Sigmoid colon (tissue), 6 donors: ENCODE measurements at regions not wholly inside any gene's neighbourhood (a gene's known extent, or its start where the extent isn't known, plus 50 kb on each side); places are given as distances from the start of the nearest gene placed in this dataset.

Experiments
- DNase-seq: peaks from one replicate; pipeline ENCODE4 v3.0.0-alpha.2; 2019
- H3K27ac ChIP-seq, 4 donors: fragments of 200-600 bp; sonication (generic); one replicate each; pipeline ENCODE4 v1.5.1; 2016 to 2019; ENCODE audit warnings: mild to moderate bottlenecking in 1 of 4
- H3K27me3 ChIP-seq, 3 donors: fragments of 200-600 bp; sonication (generic); one replicate each; pipeline ENCODE4 v1.5.1; 2019; ENCODE audit warnings: mild to moderate bottlenecking in 1 of 3
- H3K36me3 ChIP-seq, 4 donors: fragments of 200-600 bp; sonication (generic); one replicate each; pipeline ENCODE4 v1.5.1; 2016 to 2019
- H3K4me1 ChIP-seq, 4 donors: fragments of 200-600 bp; sonication (generic); one replicate each; pipeline ENCODE4 v1.5.1; 2017 to 2019
- H3K4me3 ChIP-seq, 4 donors: fragments of 200-600 bp; sonication (generic); one replicate each; pipeline ENCODE4 v1.5.1; 2017 to 2019; ENCODE audit warnings: mild to moderate bottlenecking in 2 of 4, moderate library complexity in 1 of 4
- H3K9me3 ChIP-seq, 4 donors: fragments of 200-600 bp in 3 of 4; sonication (generic) in 3 of 4; one replicate each; pipeline versions ENCODE4 v1.5.1 to v1.6.1; 2013 to 2019
- EP300 ChIP-seq, 4 donors: sonication (generic); formaldehyde crosslinking; IDR thresholded peaks; one replicate each; pipeline ENCODE4 v1.6.1; 2017; ENCODE audit warnings: antibody characterized with exemption in 4 of 4
- POLR2A ChIP-seq, 2 donors: fragments of 450-650 bp; IDR thresholded peaks; one replicate each; pipeline ENCODE4 v1.6.1; 2016; ENCODE audit warnings: antibody characterized with exemption in 2 of 2, mild to moderate bottlenecking in 2 of 2, moderate library complexity in 2 of 2
- POLR2AphosphoS5 ChIP-seq, 4 donors: sonication (generic); formaldehyde crosslinking; IDR thresholded peaks; one replicate each; pipeline ENCODE4 v1.6.1; 2017; ENCODE audit warnings: antibody characterized with exemption in 4 of 4
- WGBS, 2 donors: extraction: QIAGEN DNeasy Blood & Tissue Kit; methylation state at CpG; one replicate each; pipeline ENCODE4 v1.1.7; 2013; 5-methylcytosine and 5-hydroxymethylcytosine counted together
- intact Hi-C: fragments of 100-400 bp; cut with DNase I; formaldehyde crosslinking; loops from one replicate; pipeline ENCODE4 v1.15.1; 2023
- TF ChIP-seq, protein P1 (sequence below), 4 experiments: fragments of 450-650 bp in 3 of 4; fragments of 200-600 bp in 1 of 4; IDR thresholded peaks; one replicate each; pipeline ENCODE4 v1.5.1; 2016 to 2019; ENCODE audit warnings: antibody characterized with exemption in 4 of 4, mild to moderate bottlenecking in 3 of 4, moderate library complexity in 2 of 4
- donor health status: healthy with polysubstance abuse.
- donor health status: healthy.

DNA sequence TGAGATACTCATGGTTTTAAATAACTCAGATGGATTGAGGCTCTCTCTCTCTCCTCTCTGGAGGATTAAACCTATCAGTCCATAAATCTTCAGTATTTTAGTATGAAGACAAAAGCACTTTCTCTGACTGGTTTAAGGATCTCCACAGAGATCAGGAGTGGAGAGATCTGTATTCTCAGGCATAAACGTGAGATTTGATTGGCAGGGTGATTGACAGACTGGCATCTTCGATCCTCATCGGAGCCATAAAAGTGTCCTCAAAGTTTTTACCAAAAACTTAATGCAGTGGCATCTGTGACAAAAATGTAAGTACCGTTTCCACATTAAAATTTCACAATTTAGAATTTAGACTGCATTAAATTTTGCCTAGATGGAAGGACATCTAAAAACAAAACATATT is 870.1 kb downstream of the KCNJ2 start:
- no peak overlapping the region for H3K27ac ChIP-seq
- no peaks in the 10 kb centered on the region for H3K9me3 ChIP-seq
- TF ChIP-seq EP300 (IDR thresholded peaks at IDR 0.05): no peak
- H3K27me3 ChIP-seq: no peaks in the 10 kb centered on the region
- H3K4me1 ChIP-seq: no peaks in the 10 kb centered on the region
- H3K36me3 ChIP-seq: no peaks in the 10 kb centered on the region
- DNase-seq: no peak
- H3K4me3 ChIP-seq: no peak overlapping the region
- intact Hi-C loops: no loop called here
- WGBS, 2 donors: 72 to 82% methylated on average over 4 of the region's 4 CpGs

DNA sequence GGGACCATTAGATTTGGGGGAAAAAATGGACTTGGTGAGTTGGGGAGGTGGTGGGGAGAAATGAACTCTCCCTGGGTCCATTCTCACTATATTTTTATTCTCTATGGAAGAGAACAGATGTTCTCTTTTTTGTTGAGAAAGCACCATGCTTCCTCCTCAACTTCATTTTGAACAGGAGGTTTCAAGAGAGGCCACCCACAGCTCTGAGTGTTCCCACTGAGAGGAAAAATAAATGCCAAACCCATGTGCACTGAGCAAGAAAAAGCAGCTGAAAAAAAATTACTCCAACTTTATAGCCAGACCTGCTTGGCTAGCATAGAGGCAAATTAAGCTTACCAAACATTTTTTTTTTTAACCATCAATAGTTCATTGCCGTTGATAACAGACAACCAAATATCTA is 883.6 kb downstream of the KCNJ2 start:
- H3K27ac ChIP-seq: no peak overlapping the region
- peaks cover 0 to 1% (median 0%) of the 10 kb centered on the region in 4 donors for H3K9me3 ChIP-seq
- no peak overlapping the region for H3K4me3 ChIP-seq
- no peaks in the 10 kb centered on the region for H3K36me3 ChIP-seq
- H3K4me1 ChIP-seq: no peaks in the 10 kb centered on the region
- no peaks in the 10 kb centered on the region for H3K27me3 ChIP-seq
- no peak for DNase-seq
- WGBS, 2 donors: 84 to 85% methylated on average over 1 of the region's 1 CpG
- TF ChIP-seq POLR2A (IDR thresholded peaks at IDR 0.05) (no peak), POLR2AphosphoS5 (IDR thresholded peaks at IDR 0.05) (no peak), EP300 (IDR thresholded peaks at IDR 0.05) (no peak)
- TF ChIP-seq, protein P1, sequence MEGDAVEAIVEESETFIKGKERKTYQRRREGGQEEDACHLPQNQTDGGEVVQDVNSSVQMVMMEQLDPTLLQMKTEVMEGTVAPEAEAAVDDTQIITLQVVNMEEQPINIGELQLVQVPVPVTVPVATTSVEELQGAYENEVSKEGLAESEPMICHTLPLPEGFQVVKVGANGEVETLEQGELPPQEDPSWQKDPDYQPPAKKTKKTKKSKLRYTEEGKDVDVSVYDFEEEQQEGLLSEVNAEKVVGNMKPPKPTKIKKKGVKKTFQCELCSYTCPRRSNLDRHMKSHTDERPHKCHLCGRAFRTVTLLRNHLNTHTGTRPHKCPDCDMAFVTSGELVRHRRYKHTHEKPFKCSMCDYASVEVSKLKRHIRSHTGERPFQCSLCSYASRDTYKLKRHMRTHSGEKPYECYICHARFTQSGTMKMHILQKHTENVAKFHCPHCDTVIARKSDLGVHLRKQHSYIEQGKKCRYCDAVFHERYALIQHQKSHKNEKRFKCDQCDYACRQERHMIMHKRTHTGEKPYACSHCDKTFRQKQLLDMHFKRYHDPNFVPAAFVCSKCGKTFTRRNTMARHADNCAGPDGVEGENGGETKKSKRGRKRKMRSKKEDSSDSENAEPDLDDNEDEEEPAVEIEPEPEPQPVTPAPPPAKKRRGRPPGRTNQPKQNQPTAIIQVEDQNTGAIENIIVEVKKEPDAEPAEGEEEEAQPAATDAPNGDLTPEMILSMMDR (IDR thresholded peaks at IDR 0.05): no peak
- intact Hi-C loops: no loop called here

DNA sequence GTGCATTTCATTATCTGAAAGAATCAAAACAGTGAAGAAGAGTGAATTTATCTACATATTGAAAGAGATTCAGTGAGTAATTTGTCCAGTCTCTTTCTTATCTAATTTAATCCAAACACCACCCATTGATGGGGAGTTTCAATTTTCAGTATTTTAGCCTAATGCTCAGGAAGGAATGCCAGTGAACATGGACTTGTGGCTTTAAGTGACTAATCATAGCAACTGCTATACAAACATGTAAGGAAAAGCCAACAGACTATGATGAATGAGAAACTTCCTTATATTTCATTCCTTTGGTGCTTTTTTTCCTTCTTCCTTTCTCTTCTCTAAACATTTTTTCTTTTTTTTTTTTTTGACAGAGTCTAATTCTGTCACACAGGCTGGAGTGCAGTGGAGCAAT is 885.8 kb downstream of the KCNJ2 start:
- H3K4me3 ChIP-seq: no peak overlapping the region
- no peaks in the 10 kb centered on the region for H3K4me1 ChIP-seq
- intact Hi-C loops: no loop called here
- no peak for DNase-seq
- H3K27ac ChIP-seq: no peak overlapping the region
- no peaks in the 10 kb centered on the region for H3K27me3 ChIP-seq
- H3K9me3 ChIP-seq: peaks cover 0 to 1% (median 0%) of the 10 kb centered on the region in 4 donors
- H3K36me3 ChIP-seq: no peaks in the 10 kb centered on the region
- TF ChIP-seq POLR2A (IDR thresholded peaks at IDR 0.05): no peak
- TF ChIP-seq POLR2AphosphoS5 (IDR thresholded peaks at IDR 0.05): no peak
- no peak for TF ChIP-seq EP300 (IDR thresholded peaks at IDR 0.05)

DNA sequence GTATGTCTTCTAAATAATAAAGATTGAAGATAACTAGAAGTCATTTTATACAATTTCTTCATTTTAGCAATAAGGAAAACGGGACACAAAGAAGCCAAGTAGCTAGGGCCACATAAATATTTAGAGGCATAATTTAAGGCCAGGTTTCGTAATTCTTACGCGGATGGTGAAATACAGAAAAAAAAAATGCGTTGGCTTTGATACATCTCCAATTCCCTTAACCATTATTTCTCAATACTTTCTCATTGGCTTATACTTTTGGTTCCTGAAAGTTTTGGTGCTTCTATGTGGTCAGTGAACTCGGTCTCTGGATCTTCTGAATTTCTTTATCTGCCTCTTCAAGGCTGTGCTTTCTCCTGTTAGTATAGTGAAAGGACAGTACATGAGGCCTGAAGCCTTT is 888.1 kb downstream of the KCNJ2 start:
- no peak overlapping the region for H3K27ac ChIP-seq
- intact Hi-C loops: no loop called here
- TF ChIP-seq POLR2AphosphoS5 (IDR thresholded peaks at IDR 0.05) (no peak), POLR2A (IDR thresholded peaks at IDR 0.05) (no peak), EP300 (IDR thresholded peaks at IDR 0.05) (no peak)
- TF ChIP-seq, protein P1 (IDR thresholded peaks at IDR 0.05): no peak
- H3K9me3 ChIP-seq: peaks cover 0 to 1% (median 0%) of the 10 kb centered on the region in 4 donors
- H3K27me3 ChIP-seq: no peaks in the 10 kb centered on the region
- DNase-seq: no peak
- no peaks in the 10 kb centered on the region for H3K36me3 ChIP-seq
- no peaks in the 10 kb centered on the region for H3K4me1 ChIP-seq
- WGBS, 2 donors: 84 to 86% methylated on average over 6 of the region's 6 CpGs
- no peak overlapping the region for H3K4me3 ChIP-seq

DNA sequence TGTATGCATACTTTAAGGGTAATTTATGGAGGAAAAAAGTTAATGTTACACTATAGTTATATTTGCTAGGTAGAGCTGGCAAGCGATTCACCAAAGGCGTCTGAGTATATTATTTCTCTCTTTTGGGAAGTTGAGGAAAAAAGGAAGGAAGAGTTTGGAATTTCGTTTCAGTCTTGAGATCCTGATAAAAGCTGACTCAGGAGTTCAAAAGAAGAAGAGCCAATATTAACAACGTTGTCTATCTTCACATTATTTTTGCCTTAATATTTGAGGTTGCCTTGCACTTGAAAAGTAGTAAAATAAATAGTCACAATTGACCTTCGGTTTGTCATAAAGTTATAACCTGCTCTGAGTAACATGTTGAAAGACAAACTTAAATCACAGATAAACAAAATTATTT is 888.6 kb downstream of the KCNJ2 start:
- no peaks in the 10 kb centered on the region for H3K36me3 ChIP-seq
- no peak for DNase-seq
- H3K27me3 ChIP-seq: no peaks in the 10 kb centered on the region
- H3K9me3 ChIP-seq: peaks cover 0 to 1% (median 0%) of the 10 kb centered on the region in 4 donors
- H3K4me1 ChIP-seq: no peaks in the 10 kb centered on the region
- TF ChIP-seq, protein P1 (IDR thresholded peaks at IDR 0.05): no peak
- no peak for TF ChIP-seq POLR2AphosphoS5 (IDR thresholded peaks at IDR 0.05)
- WGBS, 2 donors: 16 to 70% methylated on average over 5 of the region's 5 CpGs
- H3K27ac ChIP-seq: no peak overlapping the region
- intact Hi-C loops: no loop called here
- no peak overlapping the region for H3K4me3 ChIP-seq

DNA sequence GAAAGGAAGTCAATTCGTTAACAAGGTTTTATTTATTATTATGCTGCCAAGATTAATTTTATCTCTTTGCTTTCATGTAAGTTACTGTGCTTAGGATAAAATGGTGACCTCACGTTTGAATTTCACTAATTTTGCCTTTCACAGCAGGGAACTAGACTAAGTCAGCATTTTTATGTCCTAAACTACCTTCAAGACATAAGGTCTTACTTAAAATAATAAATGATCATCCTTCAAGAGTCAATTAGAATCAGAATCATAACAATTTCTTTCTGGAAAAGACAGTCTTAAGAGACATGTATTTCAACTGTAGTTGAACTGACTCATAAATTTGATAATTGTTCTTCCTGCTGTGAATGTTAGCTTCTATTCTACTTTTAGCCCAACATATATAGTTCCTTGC is 893.8 kb downstream of the KCNJ2 start:
- intact Hi-C loops: no loop called here
- no peak for DNase-seq
- no peak for TF ChIP-seq POLR2AphosphoS5 (IDR thresholded peaks at IDR 0.05)
- TF ChIP-seq, protein P1 (IDR thresholded peaks at IDR 0.05): no peak
- no peak for TF ChIP-seq POLR2A (IDR thresholded peaks at IDR 0.05)
- no peak for TF ChIP-seq EP300 (IDR thresholded peaks at IDR 0.05)
- H3K4me3 ChIP-seq: no peak overlapping the region
- H3K36me3 ChIP-seq: no peaks in the 10 kb centered on the region
- H3K27ac ChIP-seq: no peak overlapping the region
- H3K27me3 ChIP-seq: no peaks in the 10 kb centered on the region
- H3K4me1 ChIP-seq: no peaks in the 10 kb centered on the region
- H3K9me3 ChIP-seq: no peaks in the 10 kb centered on the region
- WGBS, 2 donors: 77 to 85% methylated on average over 2 of the region's 2 CpGs
